ENCODE measurements at regions not wholly inside any gene's neighbourhood (a gene's known extent, or its start where the extent isn't known, plus 50 kb on each side); places are given as distances from the start of the nearest gene placed in this dataset.
"Not testable (repeated sequence)": the region's sequence is repeated elsewhere in the genome, so short reads cannot be mapped to it uniquely, and the experiment has no call there.

DNA sequence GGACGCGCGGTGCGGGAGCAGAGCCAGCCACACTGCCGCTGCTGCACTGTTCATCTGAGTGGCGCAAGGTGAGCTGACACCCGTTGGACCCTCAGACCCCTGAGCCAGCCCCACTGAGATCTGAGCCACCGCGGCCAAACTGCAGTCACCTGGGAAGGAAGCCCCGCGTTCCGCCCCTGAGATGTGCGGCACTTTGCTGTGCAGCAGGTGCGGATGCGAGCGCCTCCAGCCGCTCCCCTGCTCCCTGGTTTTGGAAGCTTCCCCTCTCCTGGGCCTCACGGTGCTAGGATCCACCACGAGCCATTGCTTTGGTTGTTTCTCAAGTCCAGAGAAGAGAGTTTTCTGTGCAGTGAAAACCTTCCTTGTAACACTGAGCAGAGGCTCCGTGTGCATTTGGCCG is 254.1 kb downstream of the ADGRD1 start:
- TF ChIP-seq, protein P1, sequence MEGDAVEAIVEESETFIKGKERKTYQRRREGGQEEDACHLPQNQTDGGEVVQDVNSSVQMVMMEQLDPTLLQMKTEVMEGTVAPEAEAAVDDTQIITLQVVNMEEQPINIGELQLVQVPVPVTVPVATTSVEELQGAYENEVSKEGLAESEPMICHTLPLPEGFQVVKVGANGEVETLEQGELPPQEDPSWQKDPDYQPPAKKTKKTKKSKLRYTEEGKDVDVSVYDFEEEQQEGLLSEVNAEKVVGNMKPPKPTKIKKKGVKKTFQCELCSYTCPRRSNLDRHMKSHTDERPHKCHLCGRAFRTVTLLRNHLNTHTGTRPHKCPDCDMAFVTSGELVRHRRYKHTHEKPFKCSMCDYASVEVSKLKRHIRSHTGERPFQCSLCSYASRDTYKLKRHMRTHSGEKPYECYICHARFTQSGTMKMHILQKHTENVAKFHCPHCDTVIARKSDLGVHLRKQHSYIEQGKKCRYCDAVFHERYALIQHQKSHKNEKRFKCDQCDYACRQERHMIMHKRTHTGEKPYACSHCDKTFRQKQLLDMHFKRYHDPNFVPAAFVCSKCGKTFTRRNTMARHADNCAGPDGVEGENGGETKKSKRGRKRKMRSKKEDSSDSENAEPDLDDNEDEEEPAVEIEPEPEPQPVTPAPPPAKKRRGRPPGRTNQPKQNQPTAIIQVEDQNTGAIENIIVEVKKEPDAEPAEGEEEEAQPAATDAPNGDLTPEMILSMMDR (IDR thresholded peaks at IDR 0.05; ENCODE audit: poor library complexity), result not testable (repeated sequence)
- not testable (repeated sequence) for TF ChIP-seq EZH2 (IDR thresholded peaks at IDR 0.05; ENCODE audit: borderline replicate concordance)
